Endothelial cell (in vitro differentiated cells): ENCODE measurements at regions not wholly inside any gene's neighbourhood (a gene's known extent, or its start where the extent isn't known, plus 50 kb on each side); places are given as distances from the start of the nearest gene placed in this dataset.

Experiments used
- DNase-seq: peaks from one replicate; pipeline ENCODE4 v3.0.0; 2021; ENCODE audit warnings: low spot score
- H3K27ac Mint-ChIP-seq: one replicate; pipeline ENCODE4 v1.8.0; 2021; ENCODE audit warnings: mixed read lengths, inconsistent platforms; ENCODE audit not compliant: unreplicated experiment
- H3K27me3 Mint-ChIP-seq: one replicate; pipeline ENCODE4 v1.8.0; 2021; ENCODE audit warnings: mild to moderate bottlenecking, moderate library complexity, mixed read lengths, inconsistent platforms; ENCODE audit not compliant: unreplicated experiment
- H3K36me3 Mint-ChIP-seq: one replicate; pipeline ENCODE4 v1.8.0; 2021; ENCODE audit warnings: mild to moderate bottlenecking, low read depth, mixed read lengths, inconsistent platforms; ENCODE audit not compliant: unreplicated experiment
- H3K4me1 Mint-ChIP-seq: one replicate; pipeline ENCODE4 v1.8.0; 2021; ENCODE audit warnings: mild to moderate bottlenecking, mixed read lengths, inconsistent platforms; ENCODE audit not compliant: unreplicated experiment
- H3K4me3 Mint-ChIP-seq: one replicate; pipeline ENCODE4 v1.8.0; 2021; ENCODE audit warnings: mild to moderate bottlenecking, mixed read lengths, inconsistent platforms; ENCODE audit not compliant: unreplicated experiment
- H3K9me3 Mint-ChIP-seq: one replicate; pipeline ENCODE4 v1.8.0; 2021; ENCODE audit warnings: mixed read lengths, inconsistent platforms; ENCODE audit not compliant: unreplicated experiment
- TF ChIP-seq, protein P1 (sequence below): fragments of 200-600 bp; sonication (generic); IDR thresholded peaks from one replicate; pipeline ENCODE4 v1.5.0; 2021; ENCODE audit warnings: antibody characterized with exemption; ENCODE audit not compliant: unreplicated experiment

DNA sequence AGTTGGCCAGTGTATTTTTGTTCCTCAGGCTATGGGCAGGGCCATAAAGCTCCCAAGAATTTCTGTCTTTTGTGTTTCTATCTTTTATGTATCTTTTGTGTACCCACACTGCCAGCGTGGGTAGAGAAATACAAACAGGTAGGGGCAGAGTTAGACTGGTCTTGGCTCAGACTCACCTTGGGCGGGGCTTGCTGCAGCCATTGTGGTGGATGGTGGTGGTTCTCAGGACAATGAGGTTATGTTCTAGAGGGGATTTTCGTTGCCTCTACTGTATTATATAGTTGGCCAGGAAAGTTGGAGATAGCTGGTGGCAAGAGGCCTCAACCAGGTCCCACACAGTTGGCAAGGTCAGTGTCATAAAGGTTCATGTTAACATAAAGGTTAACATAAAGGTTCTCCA is 977.5 kb upstream of the LRFN5 start:
- TF ChIP-seq, protein P1, sequence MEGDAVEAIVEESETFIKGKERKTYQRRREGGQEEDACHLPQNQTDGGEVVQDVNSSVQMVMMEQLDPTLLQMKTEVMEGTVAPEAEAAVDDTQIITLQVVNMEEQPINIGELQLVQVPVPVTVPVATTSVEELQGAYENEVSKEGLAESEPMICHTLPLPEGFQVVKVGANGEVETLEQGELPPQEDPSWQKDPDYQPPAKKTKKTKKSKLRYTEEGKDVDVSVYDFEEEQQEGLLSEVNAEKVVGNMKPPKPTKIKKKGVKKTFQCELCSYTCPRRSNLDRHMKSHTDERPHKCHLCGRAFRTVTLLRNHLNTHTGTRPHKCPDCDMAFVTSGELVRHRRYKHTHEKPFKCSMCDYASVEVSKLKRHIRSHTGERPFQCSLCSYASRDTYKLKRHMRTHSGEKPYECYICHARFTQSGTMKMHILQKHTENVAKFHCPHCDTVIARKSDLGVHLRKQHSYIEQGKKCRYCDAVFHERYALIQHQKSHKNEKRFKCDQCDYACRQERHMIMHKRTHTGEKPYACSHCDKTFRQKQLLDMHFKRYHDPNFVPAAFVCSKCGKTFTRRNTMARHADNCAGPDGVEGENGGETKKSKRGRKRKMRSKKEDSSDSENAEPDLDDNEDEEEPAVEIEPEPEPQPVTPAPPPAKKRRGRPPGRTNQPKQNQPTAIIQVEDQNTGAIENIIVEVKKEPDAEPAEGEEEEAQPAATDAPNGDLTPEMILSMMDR, result no peak
- DNase-seq, result no peak
- Mint-ChIP-seq H3K27ac (no peak overlapping the region), H3K27me3 (no peaks in the 10 kb centered on the region), H3K4me3 (peak overlapping the region; percentile 67), H3K4me1 (no peaks in the 10 kb centered on the region), H3K9me3 (no peaks in the 10 kb centered on the region), H3K36me3 (no peaks in the 10 kb centered on the region)

DNA sequence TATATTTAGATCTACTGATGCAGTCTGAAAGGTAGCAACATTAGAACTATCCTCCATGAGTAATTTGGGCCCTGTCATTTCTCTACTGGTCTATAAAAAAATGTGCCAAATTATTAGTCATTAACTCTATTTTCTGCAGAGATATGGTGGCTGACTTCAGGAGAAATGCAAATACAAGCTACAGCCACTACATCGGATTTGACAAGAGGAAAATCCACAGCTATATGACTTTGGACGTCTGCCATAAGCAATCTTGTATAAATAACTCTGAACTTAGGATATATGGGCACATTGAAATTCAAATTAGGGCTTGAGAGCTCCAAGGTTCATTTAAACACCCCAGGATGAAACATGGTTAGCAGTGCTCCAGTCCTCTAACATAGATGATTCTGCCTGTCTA is 983.0 kb upstream of the LRFN5 start:
- H3K27me3 Mint-ChIP-seq, result no peaks in the 10 kb centered on the region
- no peaks in the 10 kb centered on the region for H3K9me3 Mint-ChIP-seq
- H3K4me3 Mint-ChIP-seq, result no peak overlapping the region
- TF ChIP-seq, protein P1, result no peak
- H3K27ac Mint-ChIP-seq, result no peak overlapping the region
- no peaks in the 10 kb centered on the region for H3K36me3 Mint-ChIP-seq
- no peaks in the 10 kb centered on the region for H3K4me1 Mint-ChIP-seq
- DNase-seq, result no peak

DNA sequence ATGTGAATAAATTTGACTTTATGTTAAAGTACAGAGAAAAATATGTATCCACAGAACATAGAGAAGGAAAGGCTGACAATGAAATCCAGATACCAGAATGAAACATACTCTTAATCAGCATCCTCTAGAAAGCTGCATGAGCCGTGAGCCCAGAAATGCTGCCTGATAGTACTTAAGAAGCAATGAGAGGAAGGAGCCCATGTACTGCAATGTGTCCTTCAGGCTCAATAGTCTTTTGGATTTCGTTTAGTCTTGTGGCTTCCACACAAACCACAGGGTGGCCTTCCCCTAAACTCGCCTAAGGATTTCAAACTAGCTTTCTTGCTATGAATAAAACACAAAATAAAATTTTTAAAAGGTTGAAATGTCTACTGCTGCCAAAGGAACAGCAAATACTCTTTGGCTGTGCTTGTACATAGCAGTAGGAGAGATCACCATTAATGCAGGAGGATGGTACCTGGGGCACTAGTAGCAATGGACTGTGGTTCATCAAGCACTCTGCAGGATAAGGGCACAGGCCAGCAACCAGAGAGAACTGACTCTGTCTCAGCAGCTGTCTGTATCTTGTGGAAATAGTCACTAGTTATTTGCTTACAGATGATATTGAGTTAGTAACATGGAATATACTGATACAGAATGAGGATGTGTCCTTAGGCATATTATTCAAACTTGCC is 988.3 kb upstream of the LRFN5 start:
- no peak for DNase-seq
- Mint-ChIP-seq H3K27me3 (no peaks in the 10 kb centered on the region), H3K36me3 (no peaks in the 10 kb centered on the region), H3K4me1 (no peaks in the 10 kb centered on the region), H3K4me3 (no peak overlapping the region), H3K9me3 (no peaks in the 10 kb centered on the region), H3K27ac (no peak overlapping the region)
- TF ChIP-seq, protein P1, result no peak

DNA sequence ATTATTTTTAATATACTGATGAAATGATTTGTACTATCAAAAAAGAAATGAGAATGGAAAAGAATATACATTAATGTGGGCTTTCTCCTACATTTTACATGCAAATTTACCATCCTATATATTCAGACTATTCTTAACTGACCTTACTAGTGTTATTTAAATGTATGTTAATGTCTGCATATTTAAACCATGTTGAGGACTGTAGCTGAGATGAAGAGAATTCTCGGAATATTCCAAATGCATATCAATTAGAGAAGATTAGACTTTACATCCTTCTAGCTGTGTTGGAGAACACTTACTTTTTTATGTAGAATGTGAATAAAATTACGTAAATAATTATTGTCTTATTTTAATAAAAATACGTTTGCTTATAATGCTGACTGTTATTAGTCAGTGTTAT is 990.1 kb upstream of the LRFN5 start:
- Mint-ChIP-seq H3K27ac (no peak overlapping the region), H3K4me1 (no peaks in the 10 kb centered on the region), H3K4me3 (no peak overlapping the region), H3K9me3 (no peaks in the 10 kb centered on the region), H3K36me3 (no peaks in the 10 kb centered on the region), H3K27me3 (no peaks in the 10 kb centered on the region)
- TF ChIP-seq, protein P1, result no peak
- no peak for DNase-seq

DNA sequence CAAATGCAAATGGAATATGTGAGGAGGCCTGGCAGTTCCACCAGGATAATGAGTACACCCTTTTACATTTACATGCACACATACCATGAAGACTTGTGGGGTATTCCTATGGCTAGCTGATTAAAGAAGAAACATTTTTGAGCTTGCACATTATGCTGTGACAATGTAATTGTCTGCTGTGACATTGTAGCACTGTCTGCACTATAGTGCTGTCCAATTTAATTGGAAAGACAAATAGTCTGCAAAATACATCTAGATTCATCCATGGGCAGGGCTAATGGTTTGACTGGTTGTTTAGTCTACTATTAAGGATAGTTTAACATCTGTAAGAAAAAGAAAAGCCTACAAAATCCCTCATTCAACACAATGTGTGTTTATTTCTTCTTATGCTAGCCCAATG is 1005.6 kb upstream of the LRFN5 start:
- TF ChIP-seq, protein P1, result no peak
- Mint-ChIP-seq H3K36me3 (no peaks in the 10 kb centered on the region), H3K4me1 (no peaks in the 10 kb centered on the region), H3K9me3 (no peaks in the 10 kb centered on the region), H3K4me3 (no peak overlapping the region), H3K27me3 (no peaks in the 10 kb centered on the region), H3K27ac (no peak overlapping the region)
- DNase-seq, result no peak
